ENCODE measurements at regions not wholly inside any gene's neighbourhood (a gene's known extent, or its start where the extent isn't known, plus 50 kb on each side); places are given as distances from the start of the nearest gene placed in this dataset.

DNA sequence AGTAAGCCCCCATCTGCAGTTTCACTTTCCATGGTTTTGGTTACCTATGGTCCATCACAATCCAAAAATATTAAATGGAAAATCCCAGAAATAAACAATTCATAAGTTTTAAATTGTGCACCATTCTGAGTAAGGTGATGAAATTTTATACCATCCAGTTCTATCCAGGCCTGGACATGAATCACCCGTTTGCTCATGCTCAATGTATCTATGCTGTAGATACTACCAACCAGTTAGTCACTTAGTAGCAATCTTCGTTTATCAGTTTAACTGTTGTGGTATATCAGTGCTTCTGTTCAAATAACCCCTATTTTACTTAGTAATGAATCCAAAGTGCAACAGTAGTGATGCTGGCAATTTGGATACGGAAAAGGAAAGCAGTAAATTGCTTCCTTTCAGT, 381.9 kb upstream of the AGTR1 start:
- no peaks in the 10 kb centered on the region for H3K27me3 ChIP-seq (ENCODE audit: insufficient read depth, low read length)
- Mint-ChIP-seq H3K9me3 (ENCODE audit: unreplicated experiment) (no peaks in the 10 kb centered on the region), H3K27ac (ENCODE audit: unreplicated experiment) (no peak overlapping the region), H3K4me3 (ENCODE audit: unreplicated experiment) (no peak overlapping the region), H3K36me3 (ENCODE audit: low read depth, unreplicated experiment) (no peaks in the 10 kb centered on the region), H3K4me1 (ENCODE audit: low read depth, unreplicated experiment) (peaks cover 15% of the 10 kb centered on the region), H3K27me3 (ENCODE audit: low read depth, unreplicated experiment) (no peaks in the 10 kb centered on the region)
- no peak overlapping the region for H3K4me2 ChIP-seq (ENCODE audit: low read length)
- H3K4me3 ChIP-seq (ENCODE audit: insufficient read depth, low read depth, low read length) = no peak overlapping the region
- H3K9me3 ChIP-seq (ENCODE audit: insufficient read depth, low read depth, low read length) = no peaks in the 10 kb centered on the region
- DNase-seq (ENCODE audit: low read depth) (no peak), FAIRE-seq (no peak)
- H3K27ac ChIP-seq (ENCODE audit: low read depth, low read length) = no peak overlapping the region
- no peaks in the 10 kb centered on the region for H3K36me3 ChIP-seq (ENCODE audit: insufficient read depth, low read length)
- no peaks in the 10 kb centered on the region for H3K79me2 ChIP-seq (ENCODE audit: insufficient read depth, low read length)
- TF ChIP-seq EZH2 (IDR thresholded peaks at IDR 0.05; ENCODE audit: insufficient read depth, low read length) = no peak
- TF ChIP-seq, protein P1, sequence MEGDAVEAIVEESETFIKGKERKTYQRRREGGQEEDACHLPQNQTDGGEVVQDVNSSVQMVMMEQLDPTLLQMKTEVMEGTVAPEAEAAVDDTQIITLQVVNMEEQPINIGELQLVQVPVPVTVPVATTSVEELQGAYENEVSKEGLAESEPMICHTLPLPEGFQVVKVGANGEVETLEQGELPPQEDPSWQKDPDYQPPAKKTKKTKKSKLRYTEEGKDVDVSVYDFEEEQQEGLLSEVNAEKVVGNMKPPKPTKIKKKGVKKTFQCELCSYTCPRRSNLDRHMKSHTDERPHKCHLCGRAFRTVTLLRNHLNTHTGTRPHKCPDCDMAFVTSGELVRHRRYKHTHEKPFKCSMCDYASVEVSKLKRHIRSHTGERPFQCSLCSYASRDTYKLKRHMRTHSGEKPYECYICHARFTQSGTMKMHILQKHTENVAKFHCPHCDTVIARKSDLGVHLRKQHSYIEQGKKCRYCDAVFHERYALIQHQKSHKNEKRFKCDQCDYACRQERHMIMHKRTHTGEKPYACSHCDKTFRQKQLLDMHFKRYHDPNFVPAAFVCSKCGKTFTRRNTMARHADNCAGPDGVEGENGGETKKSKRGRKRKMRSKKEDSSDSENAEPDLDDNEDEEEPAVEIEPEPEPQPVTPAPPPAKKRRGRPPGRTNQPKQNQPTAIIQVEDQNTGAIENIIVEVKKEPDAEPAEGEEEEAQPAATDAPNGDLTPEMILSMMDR (IDR thresholded peaks at IDR 0.05; ENCODE audit: insufficient read depth, low read depth, low read length) = no peak
- no peak overlapping the region for H2AFZ ChIP-seq (ENCODE audit: low read depth, low read length)
- H3K4me1 ChIP-seq (ENCODE audit: insufficient read depth, low read length) = peaks cover 6% of the 10 kb centered on the region
- no peaks in the 10 kb centered on the region for H4K20me1 ChIP-seq (ENCODE audit: insufficient read depth, low read length)
- H3K9ac ChIP-seq (ENCODE audit: low read length) = no peak overlapping the region

DNA sequence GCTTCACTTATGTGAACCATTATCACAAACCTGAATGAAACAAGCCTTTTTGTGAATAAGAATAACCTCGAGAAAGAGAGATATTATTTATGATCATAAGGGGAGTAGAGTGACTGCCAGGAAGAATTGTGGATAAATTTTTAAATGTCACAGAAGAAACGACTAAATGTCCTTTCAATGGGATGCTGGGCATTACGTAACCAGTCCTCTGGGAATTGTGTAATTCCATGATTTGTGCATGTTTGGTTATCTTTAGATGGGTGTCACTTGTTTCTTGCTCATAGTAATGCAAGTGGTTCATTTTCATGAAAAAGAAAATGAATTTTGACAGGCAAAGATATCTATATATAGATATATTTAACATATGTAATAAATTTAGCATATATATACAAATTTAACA, 379.5 kb upstream of the AGTR1 start:
- FAIRE-seq = no peak
- H3K27me3 ChIP-seq (ENCODE audit: insufficient read depth, low read length) = no peaks in the 10 kb centered on the region
- H3K4me2 ChIP-seq (ENCODE audit: low read length) = no peak overlapping the region
- DNase-seq (ENCODE audit: low read depth) = no peak
- no peaks in the 10 kb centered on the region for H3K9me3 ChIP-seq (ENCODE audit: insufficient read depth, low read depth, low read length)
- H3K4me3 ChIP-seq (ENCODE audit: insufficient read depth, low read depth, low read length) = no peak overlapping the region
- TF ChIP-seq, protein P1 (IDR thresholded peaks at IDR 0.05; ENCODE audit: insufficient read depth, low read depth, low read length) = no peak
- TF ChIP-seq EZH2 (IDR thresholded peaks at IDR 0.05; ENCODE audit: insufficient read depth, low read length) = no peak
- no peak overlapping the region for H3K4me3 Mint-ChIP-seq (ENCODE audit: unreplicated experiment)
- peaks cover 15% of the 10 kb centered on the region for H3K4me1 Mint-ChIP-seq (ENCODE audit: low read depth, unreplicated experiment)
- H2AFZ ChIP-seq (ENCODE audit: low read depth, low read length) = no peak overlapping the region
- no peak overlapping the region for H3K27ac ChIP-seq (ENCODE audit: low read depth, low read length)
- no peaks in the 10 kb centered on the region for H4K20me1 ChIP-seq (ENCODE audit: insufficient read depth, low read length)
- H3K36me3 ChIP-seq (ENCODE audit: insufficient read depth, low read length) = no peaks in the 10 kb centered on the region
- H3K27me3 Mint-ChIP-seq (ENCODE audit: low read depth, unreplicated experiment) = no peaks in the 10 kb centered on the region
- no peaks in the 10 kb centered on the region for H3K9me3 Mint-ChIP-seq (ENCODE audit: unreplicated experiment)
- H3K9ac ChIP-seq (ENCODE audit: low read length) = no peak overlapping the region
- H3K36me3 Mint-ChIP-seq (ENCODE audit: low read depth, unreplicated experiment) = no peaks in the 10 kb centered on the region
- peaks cover 6% of the 10 kb centered on the region for H3K4me1 ChIP-seq (ENCODE audit: insufficient read depth, low read length)
- no peak overlapping the region for H3K27ac Mint-ChIP-seq (ENCODE audit: unreplicated experiment)
- H3K79me2 ChIP-seq (ENCODE audit: insufficient read depth, low read length) = no peaks in the 10 kb centered on the region

DNA sequence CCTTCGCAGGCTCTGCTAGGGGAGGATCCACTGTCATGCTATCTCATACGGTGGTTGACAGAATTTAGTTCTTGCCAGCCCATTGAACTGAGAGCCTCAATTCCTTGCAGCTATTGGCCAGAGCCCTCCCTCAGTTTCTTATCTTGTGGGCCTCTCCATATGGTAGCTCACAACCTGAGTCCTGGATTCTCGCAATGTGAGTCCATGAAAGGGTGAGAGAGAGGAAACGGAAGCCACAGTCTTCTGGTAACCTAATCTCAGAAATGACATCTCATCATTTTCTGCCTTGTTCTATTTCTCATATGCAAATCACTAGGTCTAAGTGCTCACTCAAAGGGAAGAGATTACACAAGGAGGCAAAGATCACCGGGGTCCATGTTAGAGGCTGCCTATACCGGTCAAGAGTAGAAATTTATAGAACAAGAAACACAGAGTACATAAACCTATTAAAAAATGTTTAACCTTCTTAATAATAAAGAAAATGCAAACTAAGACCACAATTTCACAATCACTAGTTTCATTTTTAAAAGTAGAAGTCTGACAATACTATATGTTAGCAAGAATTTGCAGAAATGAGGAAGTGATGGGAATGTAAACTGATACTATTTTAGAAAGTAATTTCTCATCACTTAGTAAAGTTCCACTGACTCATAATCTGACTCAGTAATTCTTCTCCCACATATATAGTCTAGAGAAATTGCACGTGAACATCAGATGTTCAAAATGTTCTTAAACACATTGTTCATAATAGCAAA, 378.4 kb upstream of the AGTR1 start:
- peak overlapping the region; percentile 45 for H3K27ac Mint-ChIP-seq (ENCODE audit: unreplicated experiment)

More for the DNA sequence above, 378.4 kb upstream of the AGTR1 start:
- no peaks in the 10 kb centered on the region for H3K79me2 ChIP-seq (ENCODE audit: insufficient read depth, low read length)
- no peaks in the 10 kb centered on the region for H3K27me3 Mint-ChIP-seq (ENCODE audit: low read depth, unreplicated experiment)
- H3K36me3 Mint-ChIP-seq (ENCODE audit: low read depth, unreplicated experiment) = no peaks in the 10 kb centered on the region
- peak overlapping the region; percentile 61 for H3K4me2 ChIP-seq (ENCODE audit: low read length)
- peak overlapping the region; percentile 36 for H2AFZ ChIP-seq (ENCODE audit: low read depth, low read length)
- H3K4me3 Mint-ChIP-seq (ENCODE audit: unreplicated experiment) = no peak overlapping the region
- no peaks in the 10 kb centered on the region for H3K36me3 ChIP-seq (ENCODE audit: insufficient read depth, low read length)
- TF ChIP-seq, protein P1 (IDR thresholded peaks at IDR 0.05; ENCODE audit: insufficient read depth, low read depth, low read length) = no peak
- TF ChIP-seq EZH2 (IDR thresholded peaks at IDR 0.05; ENCODE audit: insufficient read depth, low read length) = no peak
- H3K9ac ChIP-seq (ENCODE audit: low read length) = peak overlapping the region; percentile 51
- DNase-seq (ENCODE audit: low read depth) = peak; percentile 81
- H4K20me1 ChIP-seq (ENCODE audit: insufficient read depth, low read length) = no peaks in the 10 kb centered on the region
- H3K27me3 ChIP-seq (ENCODE audit: insufficient read depth, low read length) = no peaks in the 10 kb centered on the region
- H3K9me3 ChIP-seq (ENCODE audit: insufficient read depth, low read depth, low read length) = no peaks in the 10 kb centered on the region
- FAIRE-seq = peak; percentile 49
- no peaks in the 10 kb centered on the region for H3K9me3 Mint-ChIP-seq (ENCODE audit: unreplicated experiment)
- H3K4me1 ChIP-seq (ENCODE audit: insufficient read depth, low read length) = peaks cover 6% of the 10 kb centered on the region
- H3K4me1 Mint-ChIP-seq (ENCODE audit: low read depth, unreplicated experiment) = peaks cover 15% of the 10 kb centered on the region
- H3K27ac ChIP-seq (ENCODE audit: low read depth, low read length) = peak overlapping the region; percentile 77
- no peak overlapping the region for H3K4me3 ChIP-seq (ENCODE audit: insufficient read depth, low read depth, low read length)
